Endothelial cell of umbilical vein (primary cell): ENCODE measurements at regions not wholly inside any gene's neighbourhood (a gene's known extent, or its start where the extent isn't known, plus 50 kb on each side); places are given as distances from the start of the nearest gene placed in this dataset.

Source experiments
- CTCF ChIP-seq, 2 donors: IDR thresholded peaks; 1 replicate in 1 of 2; 2 replicates in 1 of 2; pipeline ENCODE4 v1.5.1; 2011; ENCODE audit warnings: low read length in 2 of 2, mild to moderate bottlenecking in 2 of 2, moderate library complexity in 2 of 2, control low read depth in 1 of 2, inconsistent platforms in 1 of 2, low read depth in 1 of 2; ENCODE audit not compliant: insufficient read depth in 1 of 2; ENCODE audit errors: extremely low read depth in 1 of 2
- EZH2 ChIP-seq: IDR thresholded peaks from 2 replicates; pipeline ENCODE4 v1.6.1; 2012; ENCODE audit warnings: borderline replicate concordance, low read depth, mild to moderate bottlenecking, moderate library complexity, low read length, inconsistent platforms; ENCODE audit not compliant: severe bottlenecking
- MAX ChIP-seq: IDR thresholded peaks from 2 replicates; pipeline ENCODE4 v1.6.1; 2011; ENCODE audit not compliant: insufficient read depth, insufficient read length
- POLR2A ChIP-seq: IDR thresholded peaks from 2 replicates; pipeline ENCODE4 v1.6.1; 2012; ENCODE audit warnings: low read depth, mild to moderate bottlenecking, control low read depth, low read length

GRCh38 chr13:44112700-44113329 is 233.1 kb downstream of the LACC1 start:
- TF ChIP-seq CTCF (IDR thresholded peaks at IDR 0.05; ENCODE audit: extremely low read depth in 1 of 2, insufficient read depth in 1 of 2, low read depth in 1 of 2, low read length in 2 of 2) (no peak), MAX (no peak), POLR2A (no peak), EZH2 (no peak)
